A549 (cell line): ENCODE measurements at regions not wholly inside any gene's neighbourhood (a gene's known extent, or its start where the extent isn't known, plus 50 kb on each side); places are given as distances from the start of the nearest gene placed in this dataset.

Experiments used
- ESRRA ChIP-seq: fragments of 150-350 bp; IDR thresholded peaks from 2 replicates; pipeline ENCODE4 v1.6.1; 2014; ENCODE audit warnings: mild to moderate bottlenecking, low read length, borderline replicate concordance
- JUNB ChIP-seq: fragments of >200 bp; sonication (Bioruptor Twin); formaldehyde crosslinking; IDR thresholded peaks from 2 replicates; pipeline ENCODE4 v1.6.1; 2016
- MAFK ChIP-seq: fragments of 450-650 bp; IDR thresholded peaks from 2 replicates; pipeline ENCODE4 v1.6.1; 2014; ENCODE audit not compliant: partially characterized antibody
- MAZ ChIP-seq: fragments of 150-350 bp; IDR thresholded peaks from 2 replicates; pipeline ENCODE4 v1.6.1; 2014; ENCODE audit warnings: antibody characterized with exemption, low read depth, low read length, borderline replicate concordance
- NFE2L2 ChIP-seq: fragments of 150-350 bp; conservative IDR thresholded peaks from 2 replicates; pipeline ENCODE4 v1.6.1; 2014; ENCODE audit warnings: low read length
- RAD21 ChIP-seq, 2 experiments: fragments of >200 bp in 1 of 2; sonication (Bioruptor Twin) in 1 of 2; formaldehyde crosslinking in 1 of 2; IDR thresholded peaks in 1 of 2; conservative IDR thresholded peaks in 1 of 2; 2 replicates in 1 of 2; 3 replicates in 1 of 2; pipeline ENCODE4 v1.6.1; 2012 to 2018; ENCODE audit warnings: inconsistent platforms in 1 of 2
- RCOR1 ChIP-seq: fragments of 150-350 bp; IDR thresholded peaks from 2 replicates; pipeline ENCODE4 v1.6.1; 2014; ENCODE audit warnings: antibody characterized with exemption, low read length, low read depth
- TF ChIP-seq, protein P1 (sequence below): fragments of >200 bp; sonication (Bioruptor Twin); formaldehyde crosslinking; IDR thresholded peaks from 3 replicates; pipeline ENCODE4 v1.5.1; 2016
- TF ChIP-seq, protein P2 (sequence below): fragments of 250-450 bp; sonication (Bioruptor Pico); IDR thresholded peaks from 2 replicates; pipeline ENCODE4 v1.5.0; 2021; ENCODE audit warnings: mild to moderate bottlenecking, moderate library complexity, borderline replicate concordance
- TF ChIP-seq, protein P3 (sequence below): fragments of 200-600 bp; sonication (generic); IDR thresholded peaks from 2 replicates; pipeline ENCODE4 v1.6.1; 2016; ENCODE audit warnings: antibody characterized with exemption, mild to moderate bottlenecking, moderate library complexity
- TF ChIP-seq, protein P4 (sequence below): IDR thresholded peaks from 2 replicates; pipeline ENCODE4 v1.6.1; 2012

DNA sequence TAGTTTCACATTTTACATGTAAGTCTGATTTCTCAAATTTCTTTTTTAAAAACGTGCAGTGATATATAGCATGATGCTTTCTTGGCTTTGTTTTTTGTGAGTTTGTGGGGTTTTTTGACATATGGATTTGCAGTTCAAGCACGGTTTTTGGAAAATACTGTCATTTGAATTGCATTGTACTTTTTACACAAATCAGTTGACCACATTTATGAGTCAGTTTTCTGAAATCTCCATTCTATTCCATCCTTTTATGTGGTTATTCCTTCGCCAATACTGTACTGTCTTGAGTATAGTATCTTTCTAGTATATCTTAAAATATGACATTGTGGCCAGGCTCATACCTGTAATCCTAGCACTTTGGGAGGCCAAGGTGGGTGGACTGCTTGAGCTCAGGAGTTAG is 890.0 kb upstream of the CITED2 start:
- TF ChIP-seq, protein P1, sequence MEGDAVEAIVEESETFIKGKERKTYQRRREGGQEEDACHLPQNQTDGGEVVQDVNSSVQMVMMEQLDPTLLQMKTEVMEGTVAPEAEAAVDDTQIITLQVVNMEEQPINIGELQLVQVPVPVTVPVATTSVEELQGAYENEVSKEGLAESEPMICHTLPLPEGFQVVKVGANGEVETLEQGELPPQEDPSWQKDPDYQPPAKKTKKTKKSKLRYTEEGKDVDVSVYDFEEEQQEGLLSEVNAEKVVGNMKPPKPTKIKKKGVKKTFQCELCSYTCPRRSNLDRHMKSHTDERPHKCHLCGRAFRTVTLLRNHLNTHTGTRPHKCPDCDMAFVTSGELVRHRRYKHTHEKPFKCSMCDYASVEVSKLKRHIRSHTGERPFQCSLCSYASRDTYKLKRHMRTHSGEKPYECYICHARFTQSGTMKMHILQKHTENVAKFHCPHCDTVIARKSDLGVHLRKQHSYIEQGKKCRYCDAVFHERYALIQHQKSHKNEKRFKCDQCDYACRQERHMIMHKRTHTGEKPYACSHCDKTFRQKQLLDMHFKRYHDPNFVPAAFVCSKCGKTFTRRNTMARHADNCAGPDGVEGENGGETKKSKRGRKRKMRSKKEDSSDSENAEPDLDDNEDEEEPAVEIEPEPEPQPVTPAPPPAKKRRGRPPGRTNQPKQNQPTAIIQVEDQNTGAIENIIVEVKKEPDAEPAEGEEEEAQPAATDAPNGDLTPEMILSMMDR = no peak
- TF ChIP-seq MAZ (no peak), JUNB (no peak), RAD21 (conservative IDR thresholded peaks at IDR 0.05 in 1 of 2, IDR thresholded peaks at IDR 0.05 in 1 of 2) (no peak), NFE2L2 (no peak), ESRRA (no peak), MAFK (no peak), RCOR1 (no peak)
- TF ChIP-seq, protein P2, sequence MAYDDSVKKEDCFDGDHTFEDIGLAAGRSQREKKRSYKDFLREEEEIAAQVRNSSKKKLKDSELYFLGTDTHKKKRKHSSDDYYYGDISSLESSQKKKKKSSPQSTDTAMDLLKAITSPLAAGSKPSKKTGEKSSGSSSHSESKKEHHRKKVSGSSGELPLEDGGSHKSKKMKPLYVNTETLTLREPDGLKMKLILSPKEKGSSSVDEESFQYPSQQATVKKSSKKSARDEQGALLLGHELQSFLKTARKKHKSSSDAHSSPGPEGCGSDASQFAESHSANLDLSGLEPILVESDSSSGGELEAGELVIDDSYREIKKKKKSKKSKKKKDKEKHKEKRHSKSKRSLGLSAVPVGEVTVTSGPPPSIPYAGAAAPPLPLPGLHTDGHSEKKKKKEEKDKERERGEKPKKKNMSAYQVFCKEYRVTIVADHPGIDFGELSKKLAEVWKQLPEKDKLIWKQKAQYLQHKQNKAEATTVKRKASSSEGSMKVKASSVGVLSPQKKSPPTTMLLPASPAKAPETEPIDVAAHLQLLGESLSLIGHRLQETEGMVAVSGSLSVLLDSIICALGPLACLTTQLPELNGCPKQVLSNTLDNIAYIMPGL = no peak
- TF ChIP-seq, protein P3, sequence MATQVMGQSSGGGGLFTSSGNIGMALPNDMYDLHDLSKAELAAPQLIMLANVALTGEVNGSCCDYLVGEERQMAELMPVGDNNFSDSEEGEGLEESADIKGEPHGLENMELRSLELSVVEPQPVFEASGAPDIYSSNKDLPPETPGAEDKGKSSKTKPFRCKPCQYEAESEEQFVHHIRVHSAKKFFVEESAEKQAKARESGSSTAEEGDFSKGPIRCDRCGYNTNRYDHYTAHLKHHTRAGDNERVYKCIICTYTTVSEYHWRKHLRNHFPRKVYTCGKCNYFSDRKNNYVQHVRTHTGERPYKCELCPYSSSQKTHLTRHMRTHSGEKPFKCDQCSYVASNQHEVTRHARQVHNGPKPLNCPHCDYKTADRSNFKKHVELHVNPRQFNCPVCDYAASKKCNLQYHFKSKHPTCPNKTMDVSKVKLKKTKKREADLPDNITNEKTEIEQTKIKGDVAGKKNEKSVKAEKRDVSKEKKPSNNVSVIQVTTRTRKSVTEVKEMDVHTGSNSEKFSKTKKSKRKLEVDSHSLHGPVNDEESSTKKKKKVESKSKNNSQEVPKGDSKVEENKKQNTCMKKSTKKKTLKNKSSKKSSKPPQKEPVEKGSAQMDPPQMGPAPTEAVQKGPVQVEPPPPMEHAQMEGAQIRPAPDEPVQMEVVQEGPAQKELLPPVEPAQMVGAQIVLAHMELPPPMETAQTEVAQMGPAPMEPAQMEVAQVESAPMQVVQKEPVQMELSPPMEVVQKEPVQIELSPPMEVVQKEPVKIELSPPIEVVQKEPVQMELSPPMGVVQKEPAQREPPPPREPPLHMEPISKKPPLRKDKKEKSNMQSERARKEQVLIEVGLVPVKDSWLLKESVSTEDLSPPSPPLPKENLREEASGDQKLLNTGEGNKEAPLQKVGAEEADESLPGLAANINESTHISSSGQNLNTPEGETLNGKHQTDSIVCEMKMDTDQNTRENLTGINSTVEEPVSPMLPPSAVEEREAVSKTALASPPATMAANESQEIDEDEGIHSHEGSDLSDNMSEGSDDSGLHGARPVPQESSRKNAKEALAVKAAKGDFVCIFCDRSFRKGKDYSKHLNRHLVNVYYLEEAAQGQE = no peak
- TF ChIP-seq, protein P4, sequence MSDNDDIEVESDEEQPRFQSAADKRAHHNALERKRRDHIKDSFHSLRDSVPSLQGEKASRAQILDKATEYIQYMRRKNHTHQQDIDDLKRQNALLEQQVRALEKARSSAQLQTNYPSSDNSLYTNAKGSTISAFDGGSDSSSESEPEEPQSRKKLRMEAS = no peak
